EL (cell line): ENCODE measurements at regions not wholly inside any gene's neighbourhood (a gene's known extent, or its start where the extent isn't known, plus 50 kb on each side); places are given as distances from the start of the nearest gene placed in this dataset.
"Not testable (repeated sequence)": the region's sequence is repeated elsewhere in the genome, so short reads cannot be mapped to it uniquely, and the experiment has no call there.

Source experiments
- DNase-seq: peaks from one replicate; pipeline ENCODE4 v3.0.0-alpha.2; 2016

GRCh38 chr13:58949646-58950045, 1214.1 kb downstream of the DIAPH3 start:
- no peak for DNase-seq

- DNase-seq, result no peak
Observed at GRCh38 chr13:58950911-58951310, 1212.8 kb downstream of the DIAPH3 start.

- no peak for DNase-seq
Observed at GRCh38 chr13:58953638-58954037, 1210.1 kb downstream of the DIAPH3 start.

GRCh38 chr13:58955546-58956385, 1208.0 kb downstream of the DIAPH3 start:
- no peak for DNase-seq

GRCh38 chr13:58958097-58958496, 1205.6 kb downstream of the DIAPH3 start:
- not testable (repeated sequence) for DNase-seq

GRCh38 chr13:58960888-58961287, 1202.8 kb downstream of the DIAPH3 start:
- DNase-seq, result no peak

GRCh38 chr13:58963321-58963720, 1200.4 kb downstream of the DIAPH3 start:
- DNase-seq, result no peak

GRCh38 chr13:58964048-58964447, 1199.7 kb downstream of the DIAPH3 start:
- DNase-seq, result no peak

GRCh38 chr13:58977085-58977484, 1186.6 kb downstream of the DIAPH3 start:
- DNase-seq, result no peak

- no peak for DNase-seq
Observed at GRCh38 chr13:58978331-58978730, 1185.4 kb downstream of the DIAPH3 start.

- DNase-seq, result no peak
Observed at GRCh38 chr13:58979851-58980250, 1183.9 kb downstream of the DIAPH3 start.

GRCh38 chr13:58985845-58986244, 1177.9 kb downstream of the DIAPH3 start:
- no peak for DNase-seq

GRCh38 chr13:58989556-58989955, 1174.2 kb downstream of the DIAPH3 start:
- no peak for DNase-seq

- DNase-seq, result no peak
Observed at GRCh38 chr13:58991826-58992477, 1171.8 kb downstream of the DIAPH3 start.

- no peak for DNase-seq
Observed at GRCh38 chr13:58992478-58993042, 1171.2 kb downstream of the DIAPH3 start.

GRCh38 chr13:58994077-58994476, 1169.7 kb downstream of the DIAPH3 start:
- no peak for DNase-seq

- no peak for DNase-seq
Observed at GRCh38 chr13:58994777-58995176, 1169.0 kb downstream of the DIAPH3 start.

- no peak for DNase-seq
Observed at GRCh38 chr13:58998716-58999115, 1165.0 kb downstream of the DIAPH3 start.

GRCh38 chr13:58999851-59000250, 1163.9 kb downstream of the DIAPH3 start:
- no peak for DNase-seq

GRCh38 chr13:59000770-59001169, 1163.0 kb downstream of the DIAPH3 start:
- no peak for DNase-seq

- DNase-seq, result no peak
Observed at GRCh38 chr13:59012731-59013130, 1151.0 kb downstream of the DIAPH3 start.

- no peak for DNase-seq
Observed at GRCh38 chr13:59016250-59016649, 1147.5 kb downstream of the DIAPH3 start.

- no peak for DNase-seq
Observed at GRCh38 chr13:59024434-59024833, 1139.3 kb downstream of the DIAPH3 start.

- DNase-seq, result no peak
Observed at GRCh38 chr13:59034198-59034597, 1129.5 kb downstream of the DIAPH3 start.
